ENCODE measurements at regions not wholly inside any gene's neighbourhood (a gene's known extent, or its start where the extent isn't known, plus 50 kb on each side); places are given as distances from the start of the nearest gene placed in this dataset.

DNA sequence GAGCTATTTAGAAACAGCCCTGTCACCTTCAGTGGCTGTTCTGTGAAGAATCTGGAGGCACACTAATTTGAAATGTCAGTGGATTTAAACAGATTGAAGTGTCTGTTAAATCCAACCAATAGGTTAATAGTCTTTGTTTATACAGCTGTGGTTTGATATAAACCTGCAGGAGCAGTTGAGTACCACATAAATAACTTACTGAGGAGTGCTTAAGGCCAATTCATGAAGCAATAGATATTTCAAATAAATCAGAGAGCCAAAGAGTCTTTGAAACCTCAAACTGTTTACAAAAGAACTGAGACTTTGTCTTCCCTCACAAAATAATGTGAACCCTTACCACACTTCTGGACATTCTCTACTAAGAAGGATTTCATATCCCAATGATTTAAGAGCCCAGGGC is 111.9 kb downstream of the FEM1C start:
- ATAC-seq (ENCODE audit: insufficient number of reproducible peaks, low FRiP score, low read depth): no peak
- no peak for DNase-seq (ENCODE audit: low spot score)
- TF ChIP-seq, protein P1, sequence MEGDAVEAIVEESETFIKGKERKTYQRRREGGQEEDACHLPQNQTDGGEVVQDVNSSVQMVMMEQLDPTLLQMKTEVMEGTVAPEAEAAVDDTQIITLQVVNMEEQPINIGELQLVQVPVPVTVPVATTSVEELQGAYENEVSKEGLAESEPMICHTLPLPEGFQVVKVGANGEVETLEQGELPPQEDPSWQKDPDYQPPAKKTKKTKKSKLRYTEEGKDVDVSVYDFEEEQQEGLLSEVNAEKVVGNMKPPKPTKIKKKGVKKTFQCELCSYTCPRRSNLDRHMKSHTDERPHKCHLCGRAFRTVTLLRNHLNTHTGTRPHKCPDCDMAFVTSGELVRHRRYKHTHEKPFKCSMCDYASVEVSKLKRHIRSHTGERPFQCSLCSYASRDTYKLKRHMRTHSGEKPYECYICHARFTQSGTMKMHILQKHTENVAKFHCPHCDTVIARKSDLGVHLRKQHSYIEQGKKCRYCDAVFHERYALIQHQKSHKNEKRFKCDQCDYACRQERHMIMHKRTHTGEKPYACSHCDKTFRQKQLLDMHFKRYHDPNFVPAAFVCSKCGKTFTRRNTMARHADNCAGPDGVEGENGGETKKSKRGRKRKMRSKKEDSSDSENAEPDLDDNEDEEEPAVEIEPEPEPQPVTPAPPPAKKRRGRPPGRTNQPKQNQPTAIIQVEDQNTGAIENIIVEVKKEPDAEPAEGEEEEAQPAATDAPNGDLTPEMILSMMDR (IDR thresholded peaks at IDR 0.05): no peak
- Histone ChIP-seq H3K27ac (no peak overlapping the region), H3K9me3 (no peaks in the 10 kb centered on the region), H3K36me3 (no peaks in the 10 kb centered on the region), H3K27me3 (replicated peaks; ENCODE audit: insufficient read depth) (no peaks in the 10 kb centered on the region), H3K4me1 (ENCODE audit: control insufficient read depth in 1 of 2, low read depth in 2 of 2) (no peaks in the 10 kb centered on the region), H3K4me3 (no peak overlapping the region)

GRCh38 chr5:115431116-115431515 is 113.5 kb downstream of the FEM1C start:
- ATAC-seq (ENCODE audit: insufficient number of reproducible peaks, low FRiP score, low read depth) (no peak), DNase-seq (ENCODE audit: low spot score) (no peak)
- TF ChIP-seq, protein P1 (IDR thresholded peaks at IDR 0.05): no peak
- no peaks in the 10 kb centered on the region for H3K36me3 ChIP-seq
- peaks cover 0 to 5% of the 10 kb centered on the region in 2 donors for H3K4me1 ChIP-seq (ENCODE audit: control insufficient read depth in 1 of 2, low read depth in 2 of 2)
- no peaks in the 10 kb centered on the region for H3K27me3 ChIP-seq (replicated peaks; ENCODE audit: insufficient read depth)
- no peak overlapping the region for H3K4me3 ChIP-seq
- H3K9me3 ChIP-seq: no peaks in the 10 kb centered on the region
- H3K27ac ChIP-seq: no peak overlapping the region

GRCh38 chr5:115430374-115430773 is 114.2 kb downstream of the FEM1C start:
- Histone ChIP-seq H3K4me3 (no peak overlapping the region), H3K9me3 (no peaks in the 10 kb centered on the region), H3K27me3 (replicated peaks; ENCODE audit: insufficient read depth) (no peaks in the 10 kb centered on the region), H3K4me1 (ENCODE audit: control insufficient read depth in 1 of 2, low read depth in 2 of 2) (peaks cover 0 to 5% of the 10 kb centered on the region in 2 donors), H3K36me3 (no peaks in the 10 kb centered on the region), H3K27ac (no peak overlapping the region)
- ATAC-seq (ENCODE audit: insufficient number of reproducible peaks, low FRiP score, low read depth) (no peak), DNase-seq (ENCODE audit: low spot score) (no peak)
- TF ChIP-seq, protein P1 (IDR thresholded peaks at IDR 0.05): no peak

- ATAC-seq (ENCODE audit: insufficient number of reproducible peaks, low FRiP score, low read depth) (no peak), DNase-seq (ENCODE audit: low spot score) (no peak)
- H3K36me3 ChIP-seq: no peaks in the 10 kb centered on the region
- no peaks in the 10 kb centered on the region for H3K27me3 ChIP-seq (replicated peaks; ENCODE audit: insufficient read depth)
- H3K4me1 ChIP-seq (ENCODE audit: control insufficient read depth in 1 of 2, low read depth in 2 of 2): peaks cover 0 to 5% of the 10 kb centered on the region in 2 donors
- TF ChIP-seq, protein P1 (IDR thresholded peaks at IDR 0.05): no peak
- H3K9me3 ChIP-seq: no peaks in the 10 kb centered on the region
- no peak overlapping the region for H3K27ac ChIP-seq
- no peak overlapping the region for H3K4me3 ChIP-seq
Observed at GRCh38 chr5:115429345-115429940, 115.1 kb downstream of the FEM1C start.

GRCh38 chr5:115428676-115429075 is 115.9 kb downstream of the FEM1C start:
- no peak for DNase-seq (ENCODE audit: low spot score)
- Histone ChIP-seq H3K36me3 (no peaks in the 10 kb centered on the region), H3K27ac (no peak overlapping the region), H3K27me3 (replicated peaks; ENCODE audit: insufficient read depth) (no peaks in the 10 kb centered on the region), H3K9me3 (no peaks in the 10 kb centered on the region), H3K4me3 (no peak overlapping the region), H3K4me1 (ENCODE audit: control insufficient read depth in 1 of 2, low read depth in 2 of 2) (peaks cover 0 to 7% of the 10 kb centered on the region in 2 donors)
- TF ChIP-seq, protein P1 (IDR thresholded peaks at IDR 0.05): no peak
- no peak for ATAC-seq (ENCODE audit: insufficient number of reproducible peaks, low FRiP score, low read depth)
